ENCODE measurements at regions not wholly inside any gene's neighbourhood (a gene's known extent, or its start where the extent isn't known, plus 50 kb on each side); places are given as distances from the start of the nearest gene placed in this dataset.

- TF ChIP-seq POLR2A (IDR thresholded peaks at IDR 0.05; ENCODE audit: low read length) (no peak), GATA1 (IDR thresholded peaks at IDR 0.05; ENCODE audit: low read depth, low read length) (no peak)
These were observed 964.4 kb upstream of the GOT2 start for GRCh38 chr16:59698346-59699020.
